NCI-H1694 treated with DMSO at 0.1 percent for 48 hours (cell line): ENCODE measurements at regions not wholly inside any gene's neighbourhood (a gene's known extent, or its start where the extent isn't known, plus 50 kb on each side); places are given as distances from the start of the nearest gene placed in this dataset.
"Not testable (repeated sequence)": the region's sequence is repeated elsewhere in the genome, so short reads cannot be mapped to it uniquely, and the experiment has no call there.

Experiments
- DNase-seq: peaks from one replicate; lab custom pipeline; 2025; lab: John Stamatoyannopoulos, UW

- no peak for DNase-seq
These were observed 258.4 kb downstream of the MAP2K6 start for GRCh38 chr17:69672924-69673323.

GRCh38 chr17:69677130-69677529, 262.6 kb downstream of the MAP2K6 start:
- DNase-seq, result no peak

- DNase-seq, result no peak
These were observed 263.7 kb downstream of the MAP2K6 start for GRCh38 chr17:69678206-69678605.

- DNase-seq, result no peak
These were observed 265.3 kb downstream of the MAP2K6 start for GRCh38 chr17:69679829-69680228.

GRCh38 chr17:69684251-69684650, 269.8 kb downstream of the MAP2K6 start:
- DNase-seq, result no peak

- DNase-seq, result not testable (repeated sequence)
These were observed 270.7 kb downstream of the MAP2K6 start for GRCh38 chr17:69685150-69685549.

- no peak for DNase-seq
These were observed 276.0 kb downstream of the MAP2K6 start for GRCh38 chr17:69690531-69690930.

- no peak for DNase-seq
These were observed 277.7 kb downstream of the MAP2K6 start for GRCh38 chr17:69692171-69692570.

GRCh38 chr17:69695646-69696045, 281.1 kb downstream of the MAP2K6 start:
- DNase-seq, result no peak

GRCh38 chr17:69696650-69697049, 282.2 kb downstream of the MAP2K6 start:
- DNase-seq, result no peak

GRCh38 chr17:69698352-69698751, 283.9 kb downstream of the MAP2K6 start:
- not testable (repeated sequence) for DNase-seq

- DNase-seq, result no peak
These were observed 287.6 kb downstream of the MAP2K6 start for GRCh38 chr17:69702078-69702477.

- no peak for DNase-seq
These were observed 289.3 kb downstream of the MAP2K6 start for GRCh38 chr17:69703751-69704150.

- DNase-seq, result no peak
These were observed 290.4 kb downstream of the MAP2K6 start for GRCh38 chr17:69704935-69705334.

- DNase-seq, result no peak
These were observed 291.6 kb downstream of the MAP2K6 start for GRCh38 chr17:69706127-69706526.

- DNase-seq, result no peak
These were observed 294.9 kb downstream of the MAP2K6 start for GRCh38 chr17:69709441-69709840.

- DNase-seq, result no peak
These were observed 296.4 kb downstream of the MAP2K6 start for GRCh38 chr17:69710926-69711325.

- DNase-seq, result no peak
These were observed 297.0 kb downstream of the MAP2K6 start for GRCh38 chr17:69711541-69711940.

GRCh38 chr17:69712801-69713311, 298.4 kb downstream of the MAP2K6 start:
- DNase-seq, result no peak

- DNase-seq, result no peak
These were observed 299.3 kb downstream of the MAP2K6 start for GRCh38 chr17:69713815-69714214.

- DNase-seq, result no peak
These were observed 300.2 kb downstream of the MAP2K6 start for GRCh38 chr17:69714669-69715068.

GRCh38 chr17:69715656-69716055, 301.2 kb downstream of the MAP2K6 start:
- DNase-seq, result no peak

GRCh38 chr17:69716556-69716955, 302.1 kb downstream of the MAP2K6 start:
- DNase-seq, result no peak

- no peak for DNase-seq
These were observed 302.7 kb downstream of the MAP2K6 start for GRCh38 chr17:69717214-69717613.

- no peak for DNase-seq
These were observed 303.3 kb downstream of the MAP2K6 start for GRCh38 chr17:69717819-69718218.
